ENCODE measurements at regions not wholly inside any gene's neighbourhood (a gene's known extent, or its start where the extent isn't known, plus 50 kb on each side); places are given as distances from the start of the nearest gene placed in this dataset.

- no peak for TF ChIP-seq POLR2A (IDR thresholded peaks at IDR 0.05; ENCODE audit: low read depth, low read length)
- no peak for FAIRE-seq
- no peak for DNase-seq (ENCODE audit: insufficient read length, low spot score)
These were observed 423.3 kb downstream of the CMPK2 start for GRCh38 chr2:6442252-6442985.

GRCh38 chr2:6443061-6443823 lies 422.5 kb downstream of the CMPK2 start:
- DNase-seq (ENCODE audit: insufficient read length, low spot score) (no peak), FAIRE-seq (no peak)
- no peak for TF ChIP-seq POLR2A (IDR thresholded peaks at IDR 0.05; ENCODE audit: low read depth, low read length)

- DNase-seq (ENCODE audit: insufficient read length, low spot score) (no peak), FAIRE-seq (no peak)
- TF ChIP-seq POLR2A (IDR thresholded peaks at IDR 0.05; ENCODE audit: low read depth, low read length), result no peak
These were observed 421.2 kb downstream of the CMPK2 start for GRCh38 chr2:6444514-6444913.

- DNase-seq (ENCODE audit: insufficient read length, low spot score) (no peak), FAIRE-seq (no peak)
- TF ChIP-seq POLR2A (IDR thresholded peaks at IDR 0.05; ENCODE audit: low read depth, low read length), result no peak
These were observed 420.6 kb downstream of the CMPK2 start for GRCh38 chr2:6445156-6445555.

- no peak for TF ChIP-seq POLR2A (IDR thresholded peaks at IDR 0.05; ENCODE audit: low read depth, low read length)
- DNase-seq (ENCODE audit: insufficient read length, low spot score) (no peak), FAIRE-seq (no peak)
These were observed 418.6 kb downstream of the CMPK2 start for GRCh38 chr2:6446938-6447608.

- TF ChIP-seq POLR2A (IDR thresholded peaks at IDR 0.05; ENCODE audit: low read depth, low read length), result no peak
- DNase-seq (ENCODE audit: insufficient read length, low spot score) (no peak), FAIRE-seq (no peak)
These were observed 416.8 kb downstream of the CMPK2 start for GRCh38 chr2:6448893-6449292.

- DNase-seq (ENCODE audit: insufficient read length, low spot score), result no peak
- TF ChIP-seq POLR2A (IDR thresholded peaks at IDR 0.05; ENCODE audit: low read depth, low read length), result no peak
- FAIRE-seq, result no peak
These were observed 416.4 kb downstream of the CMPK2 start for GRCh38 chr2:6449343-6449742.

GRCh38 chr2:6452702-6453481 lies 412.8 kb downstream of the CMPK2 start:
- no peak for TF ChIP-seq POLR2A (IDR thresholded peaks at IDR 0.05; ENCODE audit: low read depth, low read length)
- DNase-seq (ENCODE audit: insufficient read length, low spot score) (no peak), FAIRE-seq (no peak)

GRCh38 chr2:6454286-6454990 lies 411.3 kb downstream of the CMPK2 start:
- DNase-seq (ENCODE audit: insufficient read length, low spot score) (no peak), FAIRE-seq (no peak)
- no peak for TF ChIP-seq POLR2A (IDR thresholded peaks at IDR 0.05; ENCODE audit: low read depth, low read length)

GRCh38 chr2:6459138-6459537 lies 406.6 kb downstream of the CMPK2 start:
- FAIRE-seq (no peak), DNase-seq (ENCODE audit: insufficient read length, low spot score) (no peak)
- TF ChIP-seq POLR2A (IDR thresholded peaks at IDR 0.05; ENCODE audit: low read depth, low read length), result no peak

GRCh38 chr2:6470518-6470917 lies 395.2 kb downstream of the CMPK2 start:
- DNase-seq (ENCODE audit: insufficient read length, low spot score) (no peak), FAIRE-seq (no peak)
- no peak for TF ChIP-seq POLR2A (IDR thresholded peaks at IDR 0.05; ENCODE audit: low read depth, low read length)

GRCh38 chr2:6471419-6471818 lies 394.3 kb downstream of the CMPK2 start:
- no peak for FAIRE-seq

More at GRCh38 chr2:6471419-6471818, 394.3 kb downstream of the CMPK2 start:
- TF ChIP-seq POLR2A (IDR thresholded peaks at IDR 0.05; ENCODE audit: low read depth, low read length), result no peak
- no peak for DNase-seq (ENCODE audit: insufficient read length, low spot score)

All from H54 (cell line).